GM23338 (cell line): ENCODE measurements at regions not wholly inside any gene's neighbourhood (a gene's known extent, or its start where the extent isn't known, plus 50 kb on each side); places are given as distances from the start of the nearest gene placed in this dataset.

ENCODE experiments used
- ATAC-seq: fragments of 200-7000 bp; cut with Tn5 transposase; 3 replicates; pipeline ENCODE4 v1.9.1; 2020
- DNase-seq: peaks from one replicate; pipeline ENCODE4 v3.0.0-alpha.2; 2015; ENCODE audit warnings: low spot score
- H2AFZ ChIP-seq: fragments of 200-600 bp; sonication (generic); 2 replicates; pipeline ENCODE4 v1.8.0; 2016; ENCODE audit warnings: antibody characterized with exemption, mild to moderate bottlenecking, moderate library complexity
- H3F3A ChIP-seq: fragments of 200-600 bp; sonication (generic); replicated peaks from 2 replicates; pipeline ENCODE4 v1.8.0; 2017; ENCODE audit warnings: antibody characterized with exemption, mixed run types, low read depth
- H3K27ac ChIP-seq: fragments of 200-600 bp; sonication (generic); 2 replicates; pipeline ENCODE4 v1.6.1; 2016; ENCODE audit warnings: low read depth
- H3K27me3 ChIP-seq: fragments of 200-600 bp; sonication (generic); 2 replicates; pipeline ENCODE4 v1.8.0; 2016; ENCODE audit warnings: mild to moderate bottlenecking, mixed run types, moderate library complexity; ENCODE audit not compliant: insufficient read depth
- H3K36me3 ChIP-seq: fragments of 200-600 bp; sonication (generic); 2 replicates; pipeline ENCODE4 v1.8.0; 2016; ENCODE audit warnings: mild to moderate bottlenecking; ENCODE audit not compliant: insufficient read depth
- H3K4me1 ChIP-seq: fragments of 200-600 bp; sonication (generic); 2 replicates; pipeline ENCODE4 v1.8.0; 2016; ENCODE audit warnings: mild to moderate bottlenecking, moderate library complexity; ENCODE audit not compliant: insufficient read depth
- H3K4me2 ChIP-seq: fragments of 200-600 bp; sonication (generic); 2 replicates; pipeline ENCODE4 v1.7.1; 2017; ENCODE audit warnings: mixed run types
- H3K4me3 ChIP-seq: fragments of 200-600 bp; sonication (generic); 2 replicates; pipeline ENCODE4 v1.6.1; 2016; ENCODE audit warnings: mixed run types
- H3K79me2 ChIP-seq: fragments of 200-600 bp; sonication (generic); replicated peaks from 2 replicates; pipeline ENCODE4 v1.8.0; 2017; ENCODE audit warnings: mild to moderate bottlenecking; ENCODE audit not compliant: insufficient read depth
- H3K9me2 ChIP-seq: fragments of 200-600 bp; sonication (generic); 2 replicates; pipeline ENCODE4 v1.8.0; 2017; ENCODE audit not compliant: insufficient read depth
- H4K20me1 ChIP-seq: fragments of 200-600 bp; sonication (generic); replicated peaks from 2 replicates; pipeline ENCODE4 v1.8.0; 2017; ENCODE audit warnings: mild to moderate bottlenecking; ENCODE audit not compliant: insufficient read depth
- H3K27ac Mint-ChIP-seq: 2 replicates; pipeline ENCODE4 v1.8.0; 2020; ENCODE audit warnings: inconsistent platforms, mild to moderate bottlenecking, moderate library complexity, mixed read lengths
- H3K27me3 Mint-ChIP-seq: 3 replicates; pipeline ENCODE4 v1.8.0; 2022; ENCODE audit warnings: low read depth, mild to moderate bottlenecking, moderate library complexity, mixed read lengths, inconsistent platforms; ENCODE audit not compliant: insufficient read depth, poor library complexity
- H3K36me3 Mint-ChIP-seq: 3 replicates; pipeline ENCODE4 v1.8.0; 2021; ENCODE audit warnings: low read depth, mild to moderate bottlenecking, inconsistent platforms, moderate library complexity, mixed read lengths
- H3K4me1 Mint-ChIP-seq: 3 replicates; pipeline ENCODE4 v1.8.0; 2020; ENCODE audit warnings: mild to moderate bottlenecking, inconsistent platforms, mixed read lengths
- H3K4me3 Mint-ChIP-seq: 3 replicates; pipeline ENCODE4 v1.8.0; 2021; ENCODE audit warnings: moderate library complexity, mild to moderate bottlenecking, inconsistent platforms, mixed read lengths
- H3K9me3 Mint-ChIP-seq: 3 replicates; pipeline ENCODE4 v1.8.0; 2020; ENCODE audit warnings: moderate library complexity, mild to moderate bottlenecking, inconsistent platforms, mixed read lengths
- CREB1 ChIP-seq: fragments of 250-450 bp; sonication (Bioruptor Pico); IDR thresholded peaks from 2 replicates; pipeline ENCODE4 v1.5.0; 2020; ENCODE audit warnings: low read depth, mild to moderate bottlenecking, moderate library complexity
- CTCF ChIP-seq, 2 experiments: fragments of 200-600 bp in 1 of 2; sonication (generic) in 1 of 2; conservative IDR thresholded peaks; 2 replicates each; pipeline versions ENCODE4 v1.5.1 to v1.6.1; 2016 to 2017; ENCODE audit warnings: antibody characterized with exemption in 2 of 2, low read depth in 2 of 2, mild to moderate bottlenecking in 2 of 2, moderate library complexity in 1 of 2
- ETS1 ChIP-seq: IDR thresholded peaks from 2 replicates; pipeline ENCODE4 v1.6.1; 2016; ENCODE audit warnings: antibody characterized with exemption
- EZH2 ChIP-seq: fragments of 200-600 bp; sonication (generic); IDR thresholded peaks from one replicate; pipeline ENCODE4 v1.8.0; 2017; ENCODE audit warnings: antibody characterized with exemption, mild to moderate bottlenecking, low read depth; ENCODE audit not compliant: unreplicated experiment
- EZH2phosphoT487 ChIP-seq: fragments of 200-600 bp; sonication (generic); IDR thresholded peaks from one replicate; pipeline ENCODE4 v1.8.1; 2018; ENCODE audit warnings: antibody characterized with exemption; ENCODE audit not compliant: unreplicated experiment
- JUNB ChIP-seq: IDR thresholded peaks from one replicate; pipeline ENCODE4 v1.6.1; 2016; ENCODE audit warnings: antibody characterized with exemption; ENCODE audit not compliant: unreplicated experiment
- NANOG ChIP-seq: IDR thresholded peaks from 2 replicates; pipeline ENCODE4 v1.6.1; 2016; ENCODE audit warnings: antibody characterized with exemption, borderline replicate concordance
- POLR2AphosphoS5 ChIP-seq: IDR thresholded peaks from 2 replicates; pipeline ENCODE4 v1.6.1; 2016; ENCODE audit warnings: antibody characterized with exemption, low read depth
- REST ChIP-seq: IDR thresholded peaks from one replicate; pipeline ENCODE4 v1.6.1; 2018; ENCODE audit warnings: antibody characterized with exemption; ENCODE audit not compliant: unreplicated experiment
- STAT1 ChIP-seq: IDR thresholded peaks from one replicate; pipeline ENCODE4 v1.6.1; 2016; ENCODE audit warnings: antibody characterized with exemption; ENCODE audit not compliant: unreplicated experiment
- ZNF114 ChIP-seq: fragments of 250-450 bp; sonication (Bioruptor Pico); IDR thresholded peaks from 2 replicates; pipeline ENCODE4 v1.5.0; 2020; ENCODE audit warnings: mild to moderate bottlenecking, moderate library complexity
- ZNF331 ChIP-seq: fragments of 250-450 bp; sonication (Bioruptor Pico); IDR thresholded peaks from 2 replicates; pipeline ENCODE4 v1.5.0; 2020; ENCODE audit warnings: low read depth, mild to moderate bottlenecking, moderate library complexity
- ZNF462 ChIP-seq: fragments of 250-450 bp; sonication (Bioruptor Pico); IDR thresholded peaks from 2 replicates; pipeline ENCODE4 v1.5.0; 2020; ENCODE audit warnings: mild to moderate bottlenecking, moderate library complexity

GRCh38 chr4:26162101-26162500 lies 158.7 kb upstream of the RBPJ start:
- TF ChIP-seq EZH2phosphoT487 (no peak), REST (no peak), ZNF331 (CRISPR knock-in tag) (no peak), POLR2AphosphoS5 (no peak), ZNF114 (no peak), NANOG (no peak), EZH2 (no peak), ZNF462 (CRISPR knock-in tag) (no peak), STAT1 (no peak), CTCF (conservative IDR thresholded peaks at IDR 0.05; ENCODE audit: low read depth in 2 of 2) (no peak), ETS1 (no peak), JUNB (no peak), CREB1 (no peak)
- H3K9me3 Mint-ChIP-seq, result peaks cover 2% of the 10 kb centered on the region; the same call in 1 of the 3 replicates
- DNase-seq, result no peak
- no peak overlapping the region for H3K27ac Mint-ChIP-seq
- peak overlapping the region; percentile 85; the same call in 1 of the 2 replicates for H2AFZ ChIP-seq
- no peak overlapping the region for H3K4me3 Mint-ChIP-seq
- H3K27ac ChIP-seq, result no peak overlapping the region
- peaks cover 6% of the 10 kb centered on the region for H3K27me3 Mint-ChIP-seq
- H3K4me1 Mint-ChIP-seq, result peaks cover 8% of the 10 kb centered on the region
- H3K36me3 ChIP-seq, result no peaks in the 10 kb centered on the region
- H3K4me1 ChIP-seq, result peaks cover 6% of the 10 kb centered on the region; the same call in 1 of the 2 replicates
- no peaks in the 10 kb centered on the region for H3K27me3 ChIP-seq
- H3F3A ChIP-seq, result no peaks in the 10 kb centered on the region
- no peaks in the 10 kb centered on the region for H3K79me2 ChIP-seq
- no peak for ATAC-seq
- H3K9me2 ChIP-seq, result peaks cover 3% of the 10 kb centered on the region; the same call in 1 of the 2 replicates
- H4K20me1 ChIP-seq, result no peaks in the 10 kb centered on the region
- no peak overlapping the region for H3K4me2 ChIP-seq
- H3K36me3 Mint-ChIP-seq, result no peaks in the 10 kb centered on the region; the same call in 2 of the 3 replicates
- H3K4me3 ChIP-seq, result no peak overlapping the region
